HCT116 (cell line): ENCODE measurements at regions not wholly inside any gene's neighbourhood (a gene's known extent, or its start where the extent isn't known, plus 50 kb on each side); places are given as distances from the start of the nearest gene placed in this dataset.

ENCODE experiments used
- CTCF ChIP-seq, 3 experiments: fragments of 200-600 bp in 1 of 3; sonication (generic) in 1 of 3; IDR thresholded peaks in 2 of 3; conservative IDR thresholded peaks in 1 of 3; 2 replicates each; pipeline ENCODE4 v1.5.1; 2012 to 2017; ENCODE audit warnings: low read depth in 2 of 3, low read length in 2 of 3, antibody characterized with exemption in 1 of 3, borderline replicate concordance in 1 of 3, control low read depth in 1 of 3, mild to moderate bottlenecking in 1 of 3, mixed read lengths in 1 of 3, mixed run types in 1 of 3, moderate library complexity in 1 of 3; ENCODE audit not compliant: insufficient read depth in 1 of 3
- EGR1 ChIP-seq: IDR thresholded peaks from 2 replicates; pipeline ENCODE4 v1.6.1; 2012; ENCODE audit warnings: low read depth
- EZH2phosphoT487 ChIP-seq: fragments of 200-600 bp; IDR thresholded peaks from 2 replicates; pipeline ENCODE4 v1.6.1; 2018; ENCODE audit warnings: antibody characterized with exemption, borderline replicate concordance
- MAX ChIP-seq: IDR thresholded peaks from 2 replicates; pipeline ENCODE4 v1.6.1; 2012
- POLR2A ChIP-seq: IDR thresholded peaks from 2 replicates; pipeline ENCODE4 v1.7.0; 2011; ENCODE audit warnings: borderline replicate concordance; ENCODE audit not compliant: insufficient read depth, insufficient read length; ENCODE audit errors: extremely low read depth
- POLR2AphosphoS5 ChIP-seq: IDR thresholded peaks from 2 replicates; pipeline ENCODE4 v1.6.1; 2011; ENCODE audit warnings: mild to moderate bottlenecking, low read depth, low read length, moderate library complexity
- RAD21 ChIP-seq: IDR thresholded peaks from 2 replicates; pipeline ENCODE4 v1.6.1; 2012; ENCODE audit warnings: low read depth, mild to moderate bottlenecking
- REST ChIP-seq: IDR thresholded peaks from 2 replicates; pipeline ENCODE4 v1.6.1; 2012; ENCODE audit warnings: low read depth
- ZNF274 ChIP-seq: fragments of 200-500 bp; sonication (Bioruptor generic); IDR thresholded peaks from 2 replicates; pipeline ENCODE4 v1.6.1; 2014; ENCODE audit warnings: mild to moderate bottlenecking, low read depth, low read length, inconsistent platforms

- TF ChIP-seq RAD21 = no peak
- no peak for TF ChIP-seq ZNF274
- no peak for TF ChIP-seq CTCF (IDR thresholded peaks at IDR 0.05 in 2 of 3, conservative IDR thresholded peaks at IDR 0.05 in 1 of 3; ENCODE audit: borderline replicate concordance in 1 of 3, insufficient read depth in 1 of 3, low read depth in 2 of 3, low read length in 2 of 3)
- TF ChIP-seq MAX = no peak
- TF ChIP-seq POLR2AphosphoS5 = no peak
- no peak for TF ChIP-seq EGR1
- TF ChIP-seq EZH2phosphoT487 = no peak
- TF ChIP-seq REST = no peak
- TF ChIP-seq POLR2A = no peak
These were observed 445.6 kb downstream of the NFIB start for GRCh38 chr9:13868336-13868735.
